Colonic mucosa (tissue), 4 donors: ENCODE measurements at regions not wholly inside any gene's neighbourhood (a gene's known extent, or its start where the extent isn't known, plus 50 kb on each side); places are given as distances from the start of the nearest gene placed in this dataset.
"Not testable (repeated sequence)": the region's sequence is repeated elsewhere in the genome, so short reads cannot be mapped to it uniquely, and the experiment has no call there.

ENCODE experiments used
- DNase-seq: peaks from one replicate; pipeline ENCODE4 v3.0.0-alpha.2; 2020
- H3K27ac ChIP-seq: fragments of 200-600 bp; one replicate; pipeline ENCODE4 v1.8.0; 2021
- H3K27me3 ChIP-seq: fragments of 200-600 bp; one replicate; pipeline ENCODE4 v1.8.0; 2021
- H3K36me3 ChIP-seq: fragments of 200-600 bp; one replicate; pipeline ENCODE4 v1.8.0; 2021
- H3K4me1 ChIP-seq: fragments of 200-600 bp; one replicate; pipeline ENCODE4 v1.8.0; 2021; ENCODE audit warnings: mild to moderate bottlenecking
- H3K4me3 ChIP-seq: fragments of 200-600 bp; one replicate; pipeline ENCODE4 v1.8.0; 2021
- H3K9ac ChIP-seq, 2 donors: one replicate each; pipeline ENCODE4 v1.7.0; 2013; ENCODE audit warnings: control low read depth in 2 of 2, low read depth in 2 of 2, low read length in 2 of 2
- H3K9me3 ChIP-seq: fragments of 200-600 bp; one replicate; pipeline ENCODE4 v1.8.0; 2021
- CTCF ChIP-seq: fragments of 200-600 bp; IDR thresholded peaks from one replicate; pipeline ENCODE4 v1.8.0; 2022; ENCODE audit warnings: antibody characterized with exemption, mild to moderate bottlenecking
- intact Hi-C: fragments of 100-400 bp; cut with DNase I; formaldehyde crosslinking; loops from one replicate; pipeline ENCODE4 v1.14.1; 2022
- donor health status: healthy.
- donor health status: DM: no; HTN: no; CAD: no.
- donor health status: DM: no; HTN: no; CAD: no.

- no peaks in the 10 kb centered on the region for H3K9me3 ChIP-seq
- intact Hi-C loops = no loop called here
- H3K4me3 ChIP-seq = no peak overlapping the region
- no peak overlapping the region for H3K9ac ChIP-seq
- TF ChIP-seq CTCF = no peak
- no peak for DNase-seq
- no peak overlapping the region for H3K27ac ChIP-seq
- no peaks in the 10 kb centered on the region for H3K27me3 ChIP-seq
- H3K4me1 ChIP-seq = no peaks in the 10 kb centered on the region
- no peaks in the 10 kb centered on the region for H3K36me3 ChIP-seq
Observed at GRCh38 chr12:40172879-40173278, 51.9 kb upstream of the LRRK2 start.

- no peak overlapping the region for H3K9ac ChIP-seq
- no peak for DNase-seq
- no peak overlapping the region for H3K27ac ChIP-seq
- H3K27me3 ChIP-seq = no peaks in the 10 kb centered on the region
- TF ChIP-seq CTCF = no peak
- no peak overlapping the region for H3K4me3 ChIP-seq
- intact Hi-C loops = no loop called here
- no peaks in the 10 kb centered on the region for H3K36me3 ChIP-seq
- H3K4me1 ChIP-seq = no peaks in the 10 kb centered on the region
- no peaks in the 10 kb centered on the region for H3K9me3 ChIP-seq
Observed at GRCh38 chr12:40171501-40171900, 53.3 kb upstream of the LRRK2 start.

- H3K27ac ChIP-seq = no peak overlapping the region
- no peaks in the 10 kb centered on the region for H3K4me1 ChIP-seq
- intact Hi-C loops = no loop called here
- no peak overlapping the region for H3K9ac ChIP-seq
- TF ChIP-seq CTCF = no peak
- no peak overlapping the region for H3K4me3 ChIP-seq
- no peaks in the 10 kb centered on the region for H3K27me3 ChIP-seq
- DNase-seq = no peak
- H3K36me3 ChIP-seq = no peaks in the 10 kb centered on the region
- H3K9me3 ChIP-seq = no peaks in the 10 kb centered on the region
Observed at GRCh38 chr12:40171066-40171465, 53.7 kb upstream of the LRRK2 start.

GRCh38 chr12:40170593-40170992 is 54.2 kb upstream of the LRRK2 start:
- Histone ChIP-seq H3K27ac (no peak overlapping the region), H3K9me3 (no peaks in the 10 kb centered on the region), H3K9ac (no peak overlapping the region), H3K4me3 (no peak overlapping the region), H3K27me3 (no peaks in the 10 kb centered on the region), H3K4me1 (no peaks in the 10 kb centered on the region), H3K36me3 (no peaks in the 10 kb centered on the region)
- intact Hi-C loops = no loop called here
- TF ChIP-seq CTCF = no peak
- DNase-seq = no peak

- intact Hi-C loops = no loop called here
- H3K9ac ChIP-seq = no peak overlapping the region
- H3K27me3 ChIP-seq = no peaks in the 10 kb centered on the region
Observed at GRCh38 chr12:40168868-40169267, 55.9 kb upstream of the LRRK2 start.

GRCh38 chr12:40168419-40168818 is 56.4 kb upstream of the LRRK2 start:
- H3K4me1 ChIP-seq, H3K9ac ChIP-seq, H3K36me3 ChIP-seq, H3K27me3 ChIP-seq, intact Hi-C loops, DNase-seq, H3K4me3 ChIP-seq, H3K9me3 ChIP-seq, H3K27ac ChIP-seq: not testable (repeated sequence)

More at GRCh38 chr12:40168868-40169267, 55.9 kb upstream of the LRRK2 start:
- Histone ChIP-seq H3K27ac (no peak overlapping the region), H3K4me1 (no peaks in the 10 kb centered on the region), H3K9me3 (no peaks in the 10 kb centered on the region), H3K4me3 (no peak overlapping the region), H3K36me3 (no peaks in the 10 kb centered on the region)
- TF ChIP-seq CTCF = no peak
- DNase-seq = no peak
